K562 (cell line): ENCODE measurements at regions not wholly inside any gene's neighbourhood (a gene's known extent, or its start where the extent isn't known, plus 50 kb on each side); places are given as distances from the start of the nearest gene placed in this dataset.

Source experiments
- CBX1 ChIP-seq: sonication (generic); IDR thresholded peaks from 2 replicates; pipeline ENCODE4 v1.6.1; 2016; ENCODE audit warnings: antibody characterized with exemption, low read depth, mild to moderate bottlenecking
- NONO ChIP-seq, 2 experiments: fragments of 200-400 bp in 1 of 2; fragments of 450-650 bp in 1 of 2; formaldehyde crosslinking in 1 of 2; IDR thresholded peaks; 2 replicates each; pipeline ENCODE4 v1.6.1; 2017; ENCODE audit warnings: low read depth in 2 of 2, mild to moderate bottlenecking in 2 of 2, moderate library complexity in 2 of 2, low read length in 1 of 2
- ZBTB49 ChIP-seq: sonication (generic); formaldehyde crosslinking; IDR thresholded peaks from 2 replicates; pipeline ENCODE4 v1.8.0; 2022; ENCODE audit warnings: missing genetic modification reagents, mild to moderate bottlenecking, borderline replicate concordance
- TF ChIP-seq, protein P1 (sequence below), 3 experiments: IDR thresholded peaks in 2 of 3; conservative IDR thresholded peaks in 1 of 3; 2 replicates each; pipeline ENCODE4 v1.5.1; 2011 to 2012; ENCODE audit warnings: low read length in 3 of 3, mild to moderate bottlenecking in 3 of 3, control low read depth in 2 of 3, improper control_type of control experiment in 1 of 3, inconsistent platforms in 1 of 3, low read depth in 1 of 3, mixed read lengths in 1 of 3, moderate library complexity in 1 of 3; ENCODE audit not compliant: insufficient read depth in 2 of 3

DNA sequence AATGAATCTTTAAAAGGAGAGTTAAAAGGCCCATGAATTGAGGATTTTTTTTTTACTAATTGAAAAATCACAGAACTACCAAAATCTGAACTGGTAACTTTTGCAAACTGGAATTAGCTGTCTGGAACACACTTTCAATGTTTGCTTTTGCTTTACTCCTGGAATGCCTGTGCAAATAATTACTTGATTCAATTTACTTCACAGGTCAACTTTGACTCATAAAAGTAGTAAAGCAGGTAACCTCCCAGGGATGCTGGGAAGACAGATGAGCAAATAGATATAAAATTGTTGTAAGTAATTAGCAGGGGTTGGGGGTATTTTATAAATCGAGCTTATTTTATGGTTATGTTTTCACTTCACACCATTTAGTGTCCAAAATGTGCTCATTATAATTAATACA is 398.3 kb upstream of the HNRNPA3 start:
- TF ChIP-seq CBX1 (no peak), ZBTB49 (CRISPR knock-in tag) (no peak), NONO (IDR thresholded peaks at IDR 0.05; ENCODE audit: low read depth in 2 of 2, low read length in 1 of 2) (no peak)
- TF ChIP-seq, protein P1, sequence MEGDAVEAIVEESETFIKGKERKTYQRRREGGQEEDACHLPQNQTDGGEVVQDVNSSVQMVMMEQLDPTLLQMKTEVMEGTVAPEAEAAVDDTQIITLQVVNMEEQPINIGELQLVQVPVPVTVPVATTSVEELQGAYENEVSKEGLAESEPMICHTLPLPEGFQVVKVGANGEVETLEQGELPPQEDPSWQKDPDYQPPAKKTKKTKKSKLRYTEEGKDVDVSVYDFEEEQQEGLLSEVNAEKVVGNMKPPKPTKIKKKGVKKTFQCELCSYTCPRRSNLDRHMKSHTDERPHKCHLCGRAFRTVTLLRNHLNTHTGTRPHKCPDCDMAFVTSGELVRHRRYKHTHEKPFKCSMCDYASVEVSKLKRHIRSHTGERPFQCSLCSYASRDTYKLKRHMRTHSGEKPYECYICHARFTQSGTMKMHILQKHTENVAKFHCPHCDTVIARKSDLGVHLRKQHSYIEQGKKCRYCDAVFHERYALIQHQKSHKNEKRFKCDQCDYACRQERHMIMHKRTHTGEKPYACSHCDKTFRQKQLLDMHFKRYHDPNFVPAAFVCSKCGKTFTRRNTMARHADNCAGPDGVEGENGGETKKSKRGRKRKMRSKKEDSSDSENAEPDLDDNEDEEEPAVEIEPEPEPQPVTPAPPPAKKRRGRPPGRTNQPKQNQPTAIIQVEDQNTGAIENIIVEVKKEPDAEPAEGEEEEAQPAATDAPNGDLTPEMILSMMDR (IDR thresholded peaks at IDR 0.05 in 2 of 3, conservative IDR thresholded peaks at IDR 0.05 in 1 of 3; ENCODE audit: insufficient read depth in 2 of 3, low read depth in 1 of 3, low read length in 3 of 3): no peak
